ENCODE measurements at regions not wholly inside any gene's neighbourhood (a gene's known extent, or its start where the extent isn't known, plus 50 kb on each side); places are given as distances from the start of the nearest gene placed in this dataset.

DNA sequence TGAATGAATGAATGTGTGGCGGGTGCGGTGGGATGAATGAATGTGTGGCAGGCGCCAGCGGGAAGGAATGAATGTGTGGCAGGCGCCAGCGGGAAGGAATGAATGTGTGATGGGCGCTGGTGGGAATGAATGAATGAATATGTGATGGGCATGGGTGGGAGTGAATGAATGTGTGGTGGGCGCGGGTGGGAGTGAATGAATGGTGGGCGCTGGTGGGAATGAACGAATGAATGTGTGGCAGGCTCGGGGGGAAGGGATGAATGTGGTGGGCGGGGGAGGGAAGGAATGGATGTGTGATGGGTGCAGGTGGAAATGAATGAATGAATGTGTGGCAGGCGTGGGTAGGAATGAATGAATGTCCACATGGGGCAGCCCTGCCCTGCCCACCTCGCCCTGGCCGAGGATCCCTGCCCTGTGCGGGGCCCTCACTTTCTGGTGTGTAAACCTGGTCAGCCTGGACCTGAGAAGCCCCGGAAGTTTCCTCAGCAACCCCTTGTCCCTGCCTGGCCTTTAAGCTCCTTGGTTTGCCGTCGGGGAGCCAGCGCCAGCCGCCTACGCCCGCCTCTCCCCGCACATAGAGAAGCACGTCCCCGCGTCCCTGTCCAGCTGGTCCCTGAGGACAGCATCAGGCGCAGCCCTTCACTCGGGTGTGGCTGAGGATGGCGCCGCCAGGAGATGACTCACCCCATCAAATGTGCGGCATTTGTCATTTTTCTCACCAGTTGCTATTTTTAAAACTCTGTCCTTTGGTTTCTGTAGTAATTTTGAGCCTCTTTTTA lies 112.8 kb upstream of the LRPAP1 start:
- TF ChIP-seq CTCF (IDR thresholded peaks at IDR 0.05) (no peak), ZFX (IDR thresholded peaks at IDR 0.05; ENCODE audit: borderline replicate concordance) (no peak)
- no peak overlapping the region for H3K27ac ChIP-seq

GRCh38 chr4:3643518-3644433 lies 111.6 kb upstream of the LRPAP1 start:
- H3K27ac ChIP-seq: no peak overlapping the region
- TF ChIP-seq CTCF (IDR thresholded peaks at IDR 0.05) (no peak), ZFX (IDR thresholded peaks at IDR 0.05; ENCODE audit: borderline replicate concordance) (no peak)

GRCh38 chr4:3642806-3643517 lies 110.7 kb upstream of the LRPAP1 start:
- no peak overlapping the region for H3K27ac ChIP-seq
- no peak for TF ChIP-seq CTCF (IDR thresholded peaks at IDR 0.05)
- TF ChIP-seq ZFX (IDR thresholded peaks at IDR 0.05; ENCODE audit: borderline replicate concordance): no peak

GRCh38 chr4:3642056-3642630 lies 109.9 kb upstream of the LRPAP1 start:
- H3K27ac ChIP-seq: no peak overlapping the region
- no peak for TF ChIP-seq ZFX (IDR thresholded peaks at IDR 0.05; ENCODE audit: borderline replicate concordance)
- TF ChIP-seq CTCF (IDR thresholded peaks at IDR 0.05): no peak

DNA sequence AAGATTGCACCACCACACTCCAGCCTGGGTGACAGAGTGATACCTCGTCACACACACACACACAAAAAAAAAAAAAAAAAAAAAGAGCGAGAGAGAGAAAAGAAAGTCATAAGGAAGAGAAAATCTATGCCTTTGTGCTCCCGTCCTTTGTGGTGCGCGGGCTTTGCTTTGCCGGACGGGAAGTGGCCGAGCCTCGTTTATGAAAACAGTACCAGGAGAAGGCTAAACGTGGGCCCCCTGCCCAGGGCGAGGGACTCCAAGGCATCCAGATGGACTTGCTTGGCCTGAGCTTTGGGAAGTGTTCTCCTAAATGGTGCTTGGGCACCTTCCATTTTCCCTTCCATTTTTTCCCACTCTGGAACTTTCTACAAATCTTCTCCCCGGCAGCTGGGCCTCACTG lies 109.3 kb upstream of the LRPAP1 start:
- H3K27ac ChIP-seq: no peak overlapping the region
- TF ChIP-seq ZFX (IDR thresholded peaks at IDR 0.05; ENCODE audit: borderline replicate concordance) (no peak), CTCF (IDR thresholded peaks at IDR 0.05) (no peak)

DNA sequence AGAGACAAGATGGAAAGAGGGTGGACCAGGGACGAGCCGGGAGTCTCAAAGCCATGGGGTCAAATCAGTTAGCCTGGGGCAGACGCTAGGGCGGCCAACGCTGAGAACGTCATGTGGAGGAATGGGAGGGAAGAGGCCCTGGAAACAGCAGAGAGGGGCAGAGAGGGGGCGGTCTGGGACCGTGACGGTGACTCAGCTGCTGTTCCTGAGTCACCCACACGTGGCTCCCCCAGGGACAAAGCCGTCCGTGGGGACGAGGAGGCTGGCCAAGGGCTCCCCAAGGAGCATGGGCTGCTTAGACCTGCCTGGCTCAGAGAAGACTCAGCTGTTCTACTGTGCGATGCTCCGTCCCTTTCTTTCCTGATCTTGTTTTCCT lies 108.4 kb upstream of the LRPAP1 start:
- H3K27ac ChIP-seq: no peak overlapping the region
- TF ChIP-seq CTCF (IDR thresholded peaks at IDR 0.05) (no peak), ZFX (IDR thresholded peaks at IDR 0.05; ENCODE audit: borderline replicate concordance) (no peak)
